ENCODE measurements at regions not wholly inside any gene's neighbourhood (a gene's known extent, or its start where the extent isn't known, plus 50 kb on each side); places are given as distances from the start of the nearest gene placed in this dataset.
A peak's percentile ranks its signal among the peaks of the same experiment; 100 is the strongest.

GRCh38 chr10:44064987-44065787 lies 319.7 kb downstream of the CXCL12 start:
- ATAC-seq, result no peak
- no peak for DNase-seq (ENCODE audit: low spot score)

GRCh38 chr10:44064317-44064716 lies 320.6 kb downstream of the CXCL12 start:
- no peak for ATAC-seq
- DNase-seq (ENCODE audit: low spot score), result no peak

GRCh38 chr10:44063686-44064085 lies 321.2 kb downstream of the CXCL12 start:
- DNase-seq (ENCODE audit: low spot score) (no peak), ATAC-seq (no peak)

GRCh38 chr10:44060719-44061118 lies 324.2 kb downstream of the CXCL12 start:
- ATAC-seq, result no peak
- no peak for DNase-seq (ENCODE audit: low spot score)

- ATAC-seq (no peak), DNase-seq (ENCODE audit: low spot score) (no peak)
Measured at GRCh38 chr10:44060221-44060620, 324.7 kb downstream of the CXCL12 start.

GRCh38 chr10:44058259-44058658 lies 326.6 kb downstream of the CXCL12 start:
- DNase-seq (ENCODE audit: low spot score) (no peak), ATAC-seq (no peak)

GRCh38 chr10:44056967-44057805 lies 327.7 kb downstream of the CXCL12 start:
- no peak for DNase-seq (ENCODE audit: low spot score)
- ATAC-seq, result no peak

- ATAC-seq (no peak), DNase-seq (ENCODE audit: low spot score) (no peak)
Measured at GRCh38 chr10:44056206-44056605, 328.7 kb downstream of the CXCL12 start.

- DNase-seq (ENCODE audit: low spot score) (no peak), ATAC-seq (no peak)
Measured at GRCh38 chr10:44054046-44054445, 330.9 kb downstream of the CXCL12 start.

- no peak for ATAC-seq
Measured at GRCh38 chr10:44053391-44053790, 331.5 kb downstream of the CXCL12 start.

GRCh38 chr10:44051584-44052385 lies 333.1 kb downstream of the CXCL12 start:
- no peak for DNase-seq (ENCODE audit: low spot score)

More at GRCh38 chr10:44053391-44053790, 331.5 kb downstream of the CXCL12 start:
- no peak for DNase-seq (ENCODE audit: low spot score)

GRCh38 chr10:44051091-44051490 lies 333.8 kb downstream of the CXCL12 start:
- ATAC-seq, result no peak
- DNase-seq (ENCODE audit: low spot score), result no peak

More at GRCh38 chr10:44051584-44052385, 333.1 kb downstream of the CXCL12 start:
- ATAC-seq, result no peak

- ATAC-seq (no peak), DNase-seq (ENCODE audit: low spot score) (no peak)
Measured at GRCh38 chr10:44049301-44050015, 335.4 kb downstream of the CXCL12 start.

GRCh38 chr10:44047361-44047760 lies 337.5 kb downstream of the CXCL12 start:
- no peak for DNase-seq (ENCODE audit: low spot score)
- peak; percentile 15 for ATAC-seq

GRCh38 chr10:44046605-44047004 lies 338.3 kb downstream of the CXCL12 start:
- DNase-seq (ENCODE audit: low spot score) (no peak), ATAC-seq (no peak)

GRCh38 chr10:44045020-44045419 lies 339.9 kb downstream of the CXCL12 start:
- DNase-seq (ENCODE audit: low spot score) (no peak), ATAC-seq (peak; percentile 30)

GRCh38 chr10:44044549-44044948 lies 340.3 kb downstream of the CXCL12 start:
- no peak for ATAC-seq
- no peak for DNase-seq (ENCODE audit: low spot score)

- DNase-seq (ENCODE audit: low spot score) (no peak), ATAC-seq (no peak)
Measured at GRCh38 chr10:44043646-44044375, 341.1 kb downstream of the CXCL12 start.

GRCh38 chr10:44042926-44043602 lies 341.8 kb downstream of the CXCL12 start:
- DNase-seq (ENCODE audit: low spot score), result no peak
- ATAC-seq, result no peak

All from left lobe of liver (tissue), 2 donors.